Calu3 (cell line): ENCODE measurements at regions not wholly inside any gene's neighbourhood (a gene's known extent, or its start where the extent isn't known, plus 50 kb on each side); places are given as distances from the start of the nearest gene placed in this dataset.

Experiments
- BruUV-seq: library from RNA; stranded (reverse); fragments of 400-500 nt; replicated peaks from 2 replicates; lab custom pipeline; 2021; lab: Mats Ljungman, UMichigan
- CTCF ChIA-PET: fragments of 300-600 bp; sonication (Branson Sonifier 250); formaldehyde crosslinking; loops from one replicate; lab custom pipeline; 2022; ENCODE audit warnings: antibody characterized with exemption; lab: Charles Lee
- DNase-seq: peaks from one replicate; pipeline ENCODE4 v3.0.0; 2022
- H3K27ac Mint-ChIP-seq: one replicate; pipeline ENCODE4 v1.8.0; 2022; ENCODE audit warnings: mixed read lengths; ENCODE audit not compliant: unreplicated experiment
- H3K27me3 Mint-ChIP-seq: one replicate; pipeline ENCODE4 v1.8.0; 2022; ENCODE audit warnings: mixed read lengths; ENCODE audit not compliant: unreplicated experiment
- H3K36me3 Mint-ChIP-seq: one replicate; pipeline ENCODE4 v1.8.0; 2022; ENCODE audit warnings: mild to moderate bottlenecking, moderate library complexity, mixed read lengths; ENCODE audit not compliant: insufficient read depth, unreplicated experiment
- H3K4me1 Mint-ChIP-seq: one replicate; pipeline ENCODE4 v1.8.0; 2022; ENCODE audit warnings: mild to moderate bottlenecking, low read depth, mixed read lengths; ENCODE audit not compliant: unreplicated experiment
- H3K4me3 Mint-ChIP-seq: one replicate; pipeline ENCODE4 v1.8.0; 2022; ENCODE audit warnings: mild to moderate bottlenecking, low read depth, moderate library complexity, mixed read lengths; ENCODE audit not compliant: unreplicated experiment
- H3K9me3 Mint-ChIP-seq: one replicate; pipeline ENCODE4 v1.8.0; 2022; ENCODE audit warnings: low read depth, mixed read lengths; ENCODE audit not compliant: unreplicated experiment
- CTCF ChIP-seq: fragments of 200-600 bp; IDR thresholded peaks from one replicate; pipeline ENCODE4 v1.8.0; 2022; ENCODE audit warnings: antibody characterized with exemption; ENCODE audit not compliant: unreplicated experiment
- intact Hi-C: fragments of 100-400 bp; cut with micrococcal nuclease; formaldehyde crosslinking; loops from one replicate; pipeline ENCODE4 v1.10.0; 2022; ENCODE audit not compliant: unreplicated experiment

GRCh38 chrX:43003204-43003565 is 225.2 kb upstream of the PPP1R2C start:
- no peak for DNase-seq
- no peaks in the 10 kb centered on the region for H3K9me3 Mint-ChIP-seq
- BruUV-seq, result no TSS peak
- H3K4me1 Mint-ChIP-seq, result no peaks in the 10 kb centered on the region
- CTCF ChIA-PET, result no interaction called here
- H3K27ac Mint-ChIP-seq, result no peak overlapping the region
- H3K4me3 Mint-ChIP-seq, result no peak overlapping the region
- no peaks in the 10 kb centered on the region for H3K36me3 Mint-ChIP-seq
- H3K27me3 Mint-ChIP-seq, result no peaks in the 10 kb centered on the region
- intact Hi-C loops, result no loop called here
- TF ChIP-seq CTCF, result no peak

DNA sequence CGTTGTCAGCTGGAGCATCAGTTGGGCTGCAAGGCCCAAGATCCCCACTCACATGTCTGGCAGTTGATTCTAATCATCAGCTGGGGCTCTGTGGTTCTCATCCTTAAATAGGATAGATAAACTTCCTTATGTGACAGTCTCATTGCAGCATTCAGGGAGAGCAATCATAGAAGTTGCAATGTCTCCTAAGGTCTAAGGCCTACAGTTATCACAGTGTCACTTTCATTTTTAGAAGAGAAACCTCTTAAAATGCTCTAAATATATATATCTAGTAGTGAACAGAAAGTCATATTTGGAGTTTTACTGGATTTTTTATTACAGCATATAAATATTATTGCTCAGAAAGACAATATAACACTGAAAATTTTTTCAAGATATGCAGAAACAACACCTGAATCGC is 226.0 kb upstream of the PPP1R2C start:
- Mint-ChIP-seq H3K9me3 (no peaks in the 10 kb centered on the region), H3K36me3 (no peaks in the 10 kb centered on the region), H3K4me1 (no peaks in the 10 kb centered on the region), H3K27ac (no peak overlapping the region), H3K4me3 (no peak overlapping the region), H3K27me3 (no peaks in the 10 kb centered on the region)
- DNase-seq, result no peak
- no peak for TF ChIP-seq CTCF
- intact Hi-C loops, result no loop called here
- no TSS peak for BruUV-seq
- CTCF ChIA-PET, result no interaction called here

DNA sequence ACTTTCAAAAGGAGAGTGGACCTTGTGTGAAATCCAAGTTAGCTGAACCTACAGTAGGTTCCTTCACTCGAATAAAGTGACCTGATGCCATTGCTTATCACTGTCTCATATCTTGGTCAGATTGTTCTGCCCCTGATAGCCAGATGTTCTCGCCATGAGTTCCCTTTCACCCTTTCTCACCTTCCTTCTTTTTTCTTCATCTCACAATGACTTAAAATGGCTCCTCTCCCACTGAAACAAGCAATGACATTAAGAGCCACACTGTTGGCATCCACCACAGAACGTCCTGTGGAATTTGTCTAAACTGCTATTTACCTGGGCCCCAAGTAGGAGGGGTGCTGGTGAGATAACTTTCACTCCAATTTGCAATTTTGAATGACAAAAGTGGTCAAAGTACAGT is 227.6 kb upstream of the PPP1R2C start:
- Mint-ChIP-seq H3K27ac (no peak overlapping the region), H3K4me3 (no peak overlapping the region), H3K36me3 (no peaks in the 10 kb centered on the region), H3K4me1 (no peaks in the 10 kb centered on the region), H3K9me3 (no peaks in the 10 kb centered on the region), H3K27me3 (no peaks in the 10 kb centered on the region)
- TF ChIP-seq CTCF, result no peak
- CTCF ChIA-PET, result no interaction called here
- intact Hi-C loops, result no loop called here
- no peak for DNase-seq
- no TSS peak for BruUV-seq

- CTCF ChIA-PET, result no interaction called here
- Mint-ChIP-seq H3K27me3 (no peaks in the 10 kb centered on the region), H3K4me1 (no peaks in the 10 kb centered on the region), H3K4me3 (no peak overlapping the region), H3K27ac (no peak overlapping the region), H3K36me3 (no peaks in the 10 kb centered on the region), H3K9me3 (no peaks in the 10 kb centered on the region)
- TF ChIP-seq CTCF, result no peak
- no TSS peak for BruUV-seq
- no peak for DNase-seq
- intact Hi-C loops, result no loop called here
Observed at GRCh38 chrX:43008356-43008755, 230.4 kb upstream of the PPP1R2C start.

GRCh38 chrX:43016021-43016420 is 238.1 kb upstream of the PPP1R2C start:
- Mint-ChIP-seq H3K4me3 (no peak overlapping the region), H3K27ac (no peak overlapping the region), H3K27me3 (no peaks in the 10 kb centered on the region), H3K9me3 (no peaks in the 10 kb centered on the region), H3K36me3 (no peaks in the 10 kb centered on the region), H3K4me1 (no peaks in the 10 kb centered on the region)
- no peak for DNase-seq
- no peak for TF ChIP-seq CTCF
- CTCF ChIA-PET, result no interaction called here
- intact Hi-C loops, result no loop called here
- no TSS peak for BruUV-seq
